ENCODE measurements at regions not wholly inside any gene's neighbourhood (a gene's known extent, or its start where the extent isn't known, plus 50 kb on each side); places are given as distances from the start of the nearest gene placed in this dataset.

- DNase-seq (ENCODE audit: low spot score): no peak
- Histone ChIP-seq H3K9me3 (no peaks in the 10 kb centered on the region), H3K36me3 (no peaks in the 10 kb centered on the region), H3K27ac (no peak overlapping the region), H3K4me3 (no peak overlapping the region), H3K4me1 (replicated peaks) (no peaks in the 10 kb centered on the region), H3K27me3 (replicated peaks; ENCODE audit: insufficient read depth) (no peaks in the 10 kb centered on the region)
- TF ChIP-seq POLR2A (IDR thresholded peaks at IDR 0.05): no peak
- no peak for TF ChIP-seq POLR2AphosphoS5 (IDR thresholded peaks at IDR 0.05)
- no peak for TF ChIP-seq CTCF (IDR thresholded peaks at IDR 0.05)
- intact Hi-C loops (cut with DNase I): no loop called here
- 45% methylated on average over 4 of the region's 4 CpGs for WGBS
Observed at GRCh38 chr13:82766732-82767321, 1115.4 kb downstream of the SLITRK1 start.

- H3K27me3 ChIP-seq (replicated peaks; ENCODE audit: insufficient read depth): no peaks in the 10 kb centered on the region
- H3K4me1 ChIP-seq (replicated peaks): no peaks in the 10 kb centered on the region
- WGBS: 91% methylated on average over 1 of the region's 1 CpG
- TF ChIP-seq CTCF (IDR thresholded peaks at IDR 0.05): no peak
- TF ChIP-seq POLR2A (IDR thresholded peaks at IDR 0.05): no peak
- no peak for TF ChIP-seq POLR2AphosphoS5 (IDR thresholded peaks at IDR 0.05)
- DNase-seq (ENCODE audit: low spot score): no peak
- no peak overlapping the region for H3K4me3 ChIP-seq
- H3K27ac ChIP-seq: no peak overlapping the region
- no peaks in the 10 kb centered on the region for H3K36me3 ChIP-seq
- H3K9me3 ChIP-seq: no peaks in the 10 kb centered on the region
- intact Hi-C loops (cut with DNase I): no loop called here
Observed at GRCh38 chr13:82758044-82758443, 1124.2 kb downstream of the SLITRK1 start.

GRCh38 chr13:82751206-82751605 lies 1131.1 kb downstream of the SLITRK1 start:
- no peak for DNase-seq (ENCODE audit: low spot score)
- Histone ChIP-seq H3K9me3 (no peaks in the 10 kb centered on the region), H3K4me3 (no peak overlapping the region), H3K36me3 (no peaks in the 10 kb centered on the region), H3K4me1 (replicated peaks) (no peaks in the 10 kb centered on the region), H3K27ac (no peak overlapping the region), H3K27me3 (replicated peaks; ENCODE audit: insufficient read depth) (no peaks in the 10 kb centered on the region)
- TF ChIP-seq POLR2AphosphoS5 (IDR thresholded peaks at IDR 0.05) (no peak), CTCF (IDR thresholded peaks at IDR 0.05) (no peak), POLR2A (IDR thresholded peaks at IDR 0.05) (no peak)
- intact Hi-C loops (cut with DNase I): no loop called here

- intact Hi-C loops (cut with DNase I): no loop called here
- H3K9me3 ChIP-seq: no peaks in the 10 kb centered on the region
- no peak for TF ChIP-seq POLR2A (IDR thresholded peaks at IDR 0.05)
- no peak for TF ChIP-seq CTCF (IDR thresholded peaks at IDR 0.05)
- no peak for TF ChIP-seq POLR2AphosphoS5 (IDR thresholded peaks at IDR 0.05)
- no peak overlapping the region for H3K4me3 ChIP-seq
- H3K4me1 ChIP-seq (replicated peaks): no peaks in the 10 kb centered on the region
- no peak for DNase-seq (ENCODE audit: low spot score)
- H3K36me3 ChIP-seq: no peaks in the 10 kb centered on the region
- no peaks in the 10 kb centered on the region for H3K27me3 ChIP-seq (replicated peaks; ENCODE audit: insufficient read depth)
- 76% methylated on average over 3 of the region's 3 CpGs for WGBS
- no peak overlapping the region for H3K27ac ChIP-seq
Observed at GRCh38 chr13:82749551-82749950, 1132.7 kb downstream of the SLITRK1 start.

GRCh38 chr13:82747958-82748357 lies 1134.3 kb downstream of the SLITRK1 start:
- Histone ChIP-seq H3K9me3 (no peaks in the 10 kb centered on the region), H3K4me3 (no peak overlapping the region), H3K27ac (no peak overlapping the region), H3K36me3 (no peaks in the 10 kb centered on the region), H3K27me3 (replicated peaks; ENCODE audit: insufficient read depth) (no peaks in the 10 kb centered on the region), H3K4me1 (replicated peaks) (no peaks in the 10 kb centered on the region)
- no peak for TF ChIP-seq CTCF (IDR thresholded peaks at IDR 0.05)
- intact Hi-C loops (cut with DNase I): no loop called here
- DNase-seq (ENCODE audit: low spot score): no peak
- 24% methylated on average over 1 of the region's 1 CpG for WGBS
